CD8-positive, alpha-beta memory T cell (primary cell): ENCODE measurements at regions not wholly inside any gene's neighbourhood (a gene's known extent, or its start where the extent isn't known, plus 50 kb on each side); places are given as distances from the start of the nearest gene placed in this dataset.

Experiments used
- CTCF ChIA-PET: fragments of 350-600 bp; sonication (Branson Sonifier 250); formaldehyde crosslinking; loops from one replicate; lab custom pipeline; 2021; ENCODE audit warnings: antibody characterized with exemption; lab: Charles Lee
- POLR2A ChIA-PET: fragments of 350-600 bp; sonication (Branson Sonifier 250); formaldehyde crosslinking; loops from one replicate; lab custom pipeline; 2021; ENCODE audit warnings: antibody characterized with exemption; lab: Charles Lee
- DNase-seq, 5 donors: peaks; one replicate each; pipeline versions ENCODE4 v3.0.0 to v3.0.0-alpha.2; 2020 to 2022; ENCODE audit warnings: mixed read lengths in 1 of 5
- H3K27ac ChIP-seq: one replicate; pipeline ENCODE4 v1.7.0; 2013; ENCODE audit warnings: low read depth, mild to moderate bottlenecking, low read length, moderate library complexity
- H3K27me3 ChIP-seq: 2 replicates; pipeline ENCODE4 v1.7.0; 2013; ENCODE audit warnings: low read length, mild to moderate bottlenecking; ENCODE audit not compliant: insufficient read depth, poor library complexity, severe bottlenecking
- H3K36me3 ChIP-seq: 2 replicates; pipeline ENCODE4 v1.7.0; 2013; ENCODE audit warnings: mild to moderate bottlenecking, low read length, moderate library complexity; ENCODE audit not compliant: insufficient read depth
- H3K4me1 ChIP-seq: 2 replicates; pipeline ENCODE4 v1.7.0; 2013; ENCODE audit warnings: mild to moderate bottlenecking, low read length, moderate library complexity; ENCODE audit not compliant: insufficient read depth
- H3K4me3 ChIP-seq: 2 replicates; pipeline ENCODE4 v1.7.0; 2013; ENCODE audit warnings: mild to moderate bottlenecking, low read length
- H3K9me3 ChIP-seq: 2 replicates; pipeline ENCODE4 v1.7.0; 2013; ENCODE audit warnings: mild to moderate bottlenecking, low read length
- H3K27ac Mint-ChIP-seq, 8 donors: one replicate each; pipeline ENCODE4 v1.8.0; 2020 to 2021; ENCODE audit warnings: mixed read lengths in 8 of 8, mild to moderate bottlenecking in 6 of 8, inconsistent platforms in 3 of 8, moderate library complexity in 3 of 8
- H3K27me3 Mint-ChIP-seq, 2 donors: one replicate each; pipeline ENCODE4 v1.8.0; 2020 to 2021; ENCODE audit warnings: mixed read lengths in 2 of 2, mild to moderate bottlenecking in 1 of 2, moderate library complexity in 1 of 2
- H3K36me3 Mint-ChIP-seq, 3 donors: one replicate each; pipeline ENCODE4 v1.8.0; 2020 to 2021; ENCODE audit warnings: mixed read lengths in 3 of 3, inconsistent platforms in 1 of 3, mild to moderate bottlenecking in 1 of 3
- H3K4me1 Mint-ChIP-seq, 3 donors: one replicate each; pipeline ENCODE4 v1.8.0; 2020 to 2021; ENCODE audit warnings: mixed read lengths in 3 of 3, inconsistent platforms in 1 of 3, mild to moderate bottlenecking in 1 of 3
- H3K4me3 Mint-ChIP-seq, 7 donors: one replicate each; pipeline ENCODE4 v1.8.0; 2020 to 2021; ENCODE audit warnings: mixed read lengths in 7 of 7, mild to moderate bottlenecking in 6 of 7, moderate library complexity in 4 of 7, inconsistent platforms in 2 of 7
- H3K9me3 Mint-ChIP-seq, 5 donors: one replicate each; pipeline ENCODE4 v1.8.0; 2020 to 2022; ENCODE audit warnings: mixed read lengths in 5 of 5, mild to moderate bottlenecking in 3 of 5, moderate library complexity in 2 of 5, inconsistent platforms in 1 of 5

DNA sequence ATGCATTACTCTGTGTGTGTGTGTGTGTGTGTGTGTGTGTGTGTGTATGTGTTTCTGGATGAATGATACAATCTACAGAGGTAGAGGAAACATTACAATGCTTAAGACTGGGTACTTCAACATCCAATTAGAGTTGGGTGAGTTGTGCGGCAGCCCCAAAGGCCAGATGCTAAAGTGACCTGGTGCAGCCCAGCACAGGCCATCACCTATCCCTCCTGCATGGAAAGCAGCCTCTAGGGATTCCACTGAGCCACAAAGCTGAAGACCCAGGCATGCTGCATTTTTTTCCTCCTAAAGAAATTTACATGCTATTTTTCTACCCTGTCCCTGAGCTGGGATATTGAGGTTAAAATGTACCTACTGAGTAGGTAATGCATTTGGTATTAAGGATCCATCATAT is 79.1 kb upstream of the ETAA1 start:
- Histone ChIP-seq H3K4me3 (no peak overlapping the region), H3K9me3 (no peaks in the 10 kb centered on the region), H3K4me1 (no peaks in the 10 kb centered on the region), H3K36me3 (no peaks in the 10 kb centered on the region), H3K27me3 (no peaks in the 10 kb centered on the region), H3K27ac (no peak overlapping the region)
- ChIA-PET POLR2A (no interaction called here), CTCF (no interaction called here)
- Mint-ChIP-seq H3K27ac (no peak overlapping the region), H3K4me1 (peaks cover 0 to 3% (median 0%) of the 10 kb centered on the region in 3 donors), H3K36me3 (no peaks in the 10 kb centered on the region), H3K4me3 (no peak overlapping the region), H3K27me3 (peaks cover 0 to 3% of the 10 kb centered on the region in 2 donors), H3K9me3 (no peaks in the 10 kb centered on the region)
- no peak for DNase-seq

DNA sequence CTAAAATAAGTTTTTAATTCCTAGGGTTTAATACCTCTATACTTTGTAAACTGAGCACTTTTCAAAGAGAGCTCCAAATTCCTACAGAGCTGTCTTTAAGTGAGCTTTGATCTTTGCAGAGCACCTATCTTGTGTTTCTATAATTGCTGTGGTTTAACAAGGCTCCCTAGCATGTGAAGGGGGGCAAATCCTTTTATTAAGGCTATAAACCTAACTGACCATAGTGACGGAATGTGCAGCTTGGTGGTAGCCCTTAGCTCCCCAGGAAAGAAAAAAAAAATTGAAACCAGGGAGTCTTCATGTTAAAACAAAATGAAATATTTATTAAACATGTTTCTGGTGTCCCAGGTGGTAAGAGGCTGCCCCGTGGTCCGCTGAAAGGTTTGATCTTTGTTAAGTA is 78.6 kb upstream of the ETAA1 start:
- no peak overlapping the region for H3K27ac Mint-ChIP-seq
- Histone ChIP-seq H3K36me3 (no peaks in the 10 kb centered on the region), H3K9me3 (no peaks in the 10 kb centered on the region), H3K27me3 (no peaks in the 10 kb centered on the region), H3K27ac (no peak overlapping the region), H3K4me1 (no peaks in the 10 kb centered on the region), H3K4me3 (no peak overlapping the region)
- no peaks in the 10 kb centered on the region for H3K36me3 Mint-ChIP-seq
- H3K27me3 Mint-ChIP-seq, result peaks cover 0 to 3% of the 10 kb centered on the region in 2 donors
- DNase-seq, result no peak
- no peak overlapping the region for H3K4me3 Mint-ChIP-seq
- no peaks in the 10 kb centered on the region for H3K9me3 Mint-ChIP-seq
- H3K4me1 Mint-ChIP-seq, result peaks cover 0 to 3% (median 0%) of the 10 kb centered on the region in 3 donors
- POLR2A ChIA-PET, result no interaction called here
- CTCF ChIA-PET, result no interaction called here

DNA sequence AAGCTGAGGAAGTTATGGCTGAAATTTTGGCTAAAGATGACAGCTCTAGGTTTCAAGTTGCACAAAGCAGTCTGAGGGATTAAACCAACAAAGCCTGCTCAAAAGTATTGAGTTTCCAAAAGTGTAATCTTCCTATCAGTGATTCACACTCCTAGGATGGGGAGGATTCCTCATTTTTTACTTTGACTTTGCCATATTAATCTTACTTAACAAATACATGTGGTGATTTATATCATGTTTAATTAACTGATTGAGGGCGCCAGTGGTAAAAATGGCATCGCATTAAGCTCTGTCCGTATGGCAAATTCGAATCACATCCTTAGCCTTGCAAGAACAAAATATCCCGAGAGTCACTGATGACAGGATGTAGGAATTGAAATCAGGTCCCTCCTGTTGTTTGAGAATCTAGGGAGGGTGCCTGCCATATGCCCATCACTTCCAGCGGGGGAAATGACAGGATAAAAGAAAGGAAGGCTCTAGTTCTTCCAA is 78.1 kb upstream of the ETAA1 start:
- ChIA-PET POLR2A (no interaction called here), CTCF (no interaction called here)
- no peak overlapping the region for H3K27ac ChIP-seq
- Mint-ChIP-seq H3K36me3 (no peaks in the 10 kb centered on the region), H3K9me3 (no peaks in the 10 kb centered on the region), H3K4me1 (peaks cover 0 to 3% (median 0%) of the 10 kb centered on the region in 3 donors), H3K4me3 (no peak overlapping the region), H3K27me3 (peaks cover 0 to 3% of the 10 kb centered on the region in 2 donors), H3K27ac (no peak overlapping the region)
- DNase-seq, result no peak
- no peaks in the 10 kb centered on the region for H3K4me1 ChIP-seq
- H3K4me3 ChIP-seq, result no peak overlapping the region
- no peaks in the 10 kb centered on the region for H3K9me3 ChIP-seq
- no peaks in the 10 kb centered on the region for H3K36me3 ChIP-seq
- no peaks in the 10 kb centered on the region for H3K27me3 ChIP-seq

DNA sequence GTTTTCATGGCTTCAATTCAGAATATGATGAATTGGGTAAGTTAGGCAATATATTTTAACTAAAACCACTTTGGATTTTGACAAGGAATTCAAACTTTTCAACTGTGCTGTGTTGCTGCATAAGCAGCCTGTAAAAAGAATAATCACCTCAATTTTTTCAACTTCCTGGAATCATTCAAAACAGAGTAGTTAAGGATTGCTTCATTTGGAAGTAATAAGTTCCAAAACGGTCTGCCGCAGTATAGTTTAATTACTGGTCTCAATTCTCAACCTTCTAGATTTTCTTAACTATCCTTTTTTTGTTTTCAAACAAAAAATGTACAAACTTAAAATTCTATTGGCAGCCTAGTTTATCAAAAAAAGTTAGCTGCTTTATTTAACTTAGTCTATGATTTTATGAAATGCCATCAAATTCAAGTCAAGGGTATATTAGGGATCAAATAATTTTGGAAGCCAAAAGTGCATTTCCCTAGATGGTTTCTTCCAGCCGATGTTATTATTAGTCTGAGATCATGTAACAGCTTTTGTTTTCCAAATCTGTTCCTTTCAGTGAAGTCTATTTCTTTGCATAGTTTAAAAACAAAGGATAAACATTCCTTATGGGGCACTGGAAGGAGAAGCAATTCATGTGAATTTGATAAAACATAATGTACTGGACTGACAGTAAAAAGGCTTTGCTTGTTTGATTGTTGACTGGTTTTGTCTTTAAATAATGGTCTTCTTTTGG is 76.1 kb upstream of the ETAA1 start:
- ChIA-PET CTCF (no interaction called here), POLR2A (no interaction called here)
- Histone ChIP-seq H3K27ac (no peak overlapping the region), H3K4me3 (no peak overlapping the region), H3K9me3 (no peaks in the 10 kb centered on the region), H3K27me3 (no peaks in the 10 kb centered on the region), H3K4me1 (no peaks in the 10 kb centered on the region), H3K36me3 (no peaks in the 10 kb centered on the region)
- Mint-ChIP-seq H3K27me3 (no peaks in the 10 kb centered on the region), H3K36me3 (no peaks in the 10 kb centered on the region), H3K9me3 (no peaks in the 10 kb centered on the region), H3K27ac (no peak overlapping the region), H3K4me1 (peaks cover 0 to 3% (median 0%) of the 10 kb centered on the region in 3 donors), H3K4me3 (no peak overlapping the region)
- DNase-seq, result no peak

DNA sequence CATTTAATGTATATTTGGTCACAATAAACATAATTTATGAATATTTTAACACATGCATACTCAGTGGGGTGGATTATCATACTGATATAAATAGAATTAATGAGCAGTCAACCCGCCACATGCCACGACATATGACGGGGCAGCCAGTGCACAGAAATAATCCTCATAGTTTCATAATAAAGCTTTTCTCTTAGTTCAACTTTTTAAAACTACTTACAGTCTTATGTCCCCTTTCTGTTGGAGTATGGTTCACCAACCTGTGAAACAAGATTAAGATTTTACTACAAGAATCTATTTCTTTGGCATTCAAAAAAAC is 75.6 kb upstream of the ETAA1 start:
- peaks cover 0 to under 1% of the 10 kb centered on the region in 2 donors for H3K27me3 Mint-ChIP-seq
- no peak overlapping the region for H3K27ac ChIP-seq

DNA sequence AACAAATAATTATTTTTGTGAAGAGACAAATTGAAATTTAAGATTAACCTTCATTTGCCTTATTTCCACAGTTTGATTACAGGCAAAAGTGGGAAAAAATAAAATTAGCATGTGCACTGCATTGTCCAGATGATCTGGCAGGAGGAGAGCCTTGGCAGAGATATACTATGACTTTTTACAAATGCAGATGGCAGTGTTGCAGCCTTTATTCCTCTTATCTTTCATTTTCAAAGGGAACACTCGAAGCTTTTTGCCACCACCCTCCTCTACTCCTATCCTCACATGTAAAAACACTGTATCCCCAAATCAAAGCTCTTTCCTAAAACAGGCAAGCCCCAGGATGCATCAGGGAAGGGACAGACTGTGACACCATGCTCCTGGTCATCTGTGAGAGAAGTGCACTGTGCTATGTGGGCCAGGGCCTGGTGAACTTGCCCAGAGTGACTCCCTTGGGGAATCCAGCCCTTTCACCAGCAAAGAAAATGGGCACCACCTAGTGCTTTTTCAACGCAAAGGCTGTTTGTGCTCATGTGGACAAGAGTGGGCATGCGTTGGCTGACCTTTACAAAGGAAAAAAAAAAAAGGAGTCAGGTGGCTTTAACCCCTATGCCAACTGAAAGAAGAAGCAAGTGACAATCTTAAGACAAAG is 74.7 kb upstream of the ETAA1 start:
- no peaks in the 10 kb centered on the region for H3K9me3 Mint-ChIP-seq
- H3K27me3 Mint-ChIP-seq, result peaks cover 0 to 10% of the 10 kb centered on the region in 2 donors
- H3K36me3 Mint-ChIP-seq, result no peaks in the 10 kb centered on the region
- DNase-seq, result no peak
- peaks cover 0 to 3% (median 0%) of the 10 kb centered on the region in 3 donors for H3K4me1 Mint-ChIP-seq
- Histone ChIP-seq H3K36me3 (no peaks in the 10 kb centered on the region), H3K27ac (no peak overlapping the region), H3K9me3 (no peaks in the 10 kb centered on the region), H3K4me3 (no peak overlapping the region), H3K27me3 (no peaks in the 10 kb centered on the region), H3K4me1 (no peaks in the 10 kb centered on the region)
- ChIA-PET POLR2A (no interaction called here), CTCF (no interaction called here)
- H3K27ac Mint-ChIP-seq, result no peak overlapping the region
- no peak overlapping the region for H3K4me3 Mint-ChIP-seq

More for the DNA sequence above, 75.6 kb upstream of the ETAA1 start:
- H3K4me3 ChIP-seq, result no peak overlapping the region
- ChIA-PET POLR2A (no interaction called here), CTCF (no interaction called here)
- no peaks in the 10 kb centered on the region for H3K9me3 ChIP-seq
- no peaks in the 10 kb centered on the region for H3K9me3 Mint-ChIP-seq
- no peaks in the 10 kb centered on the region for H3K4me1 ChIP-seq
- no peak for DNase-seq
- H3K27me3 ChIP-seq, result no peaks in the 10 kb centered on the region
- peaks cover 0 to 3% (median 0%) of the 10 kb centered on the region in 3 donors for H3K4me1 Mint-ChIP-seq
- H3K27ac Mint-ChIP-seq, result no peak overlapping the region
- H3K36me3 ChIP-seq, result no peaks in the 10 kb centered on the region
- no peak overlapping the region for H3K4me3 Mint-ChIP-seq
- H3K36me3 Mint-ChIP-seq, result no peaks in the 10 kb centered on the region

DNA sequence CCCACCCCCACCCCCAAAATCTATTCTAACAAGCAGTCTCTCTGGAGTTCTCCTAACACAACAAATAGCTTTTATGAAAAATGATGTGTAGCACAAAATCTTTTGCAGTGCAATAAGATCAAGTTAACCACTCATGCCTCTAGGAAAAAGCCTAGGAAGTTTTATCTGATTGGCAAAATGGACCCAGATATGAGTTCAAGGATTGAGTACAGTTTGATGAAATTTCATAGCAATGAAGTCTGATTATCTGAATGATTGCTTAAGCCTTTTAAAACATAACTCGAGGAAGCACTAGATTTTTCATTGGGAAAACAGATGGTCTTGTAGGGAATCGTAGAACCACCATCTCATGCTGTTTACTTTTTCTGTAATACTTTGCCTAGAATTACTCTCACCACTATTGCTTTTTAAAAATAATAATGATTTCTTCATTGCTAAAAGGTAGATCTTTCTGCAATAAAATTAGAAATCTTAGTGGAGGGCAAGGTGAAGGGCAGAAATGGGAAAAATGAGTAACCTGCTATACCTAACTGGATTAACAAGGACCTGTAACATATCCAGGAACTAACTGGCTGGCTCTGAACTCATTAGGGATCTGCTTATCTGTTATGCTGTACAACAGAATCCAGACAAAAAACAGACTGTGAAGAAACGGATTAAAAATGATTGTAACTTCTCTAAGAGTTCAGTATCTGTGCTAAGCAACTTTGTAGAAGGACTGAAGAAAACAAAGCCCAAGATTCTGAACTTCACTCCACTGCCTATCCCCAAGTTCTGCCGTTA is 73.7 kb upstream of the ETAA1 start:
- H3K27ac Mint-ChIP-seq, result no peak overlapping the region
- no peak for DNase-seq
- H3K36me3 Mint-ChIP-seq, result no peaks in the 10 kb centered on the region
- no peaks in the 10 kb centered on the region for H3K9me3 Mint-ChIP-seq
- H3K4me1 Mint-ChIP-seq, result peaks cover 0 to 3% (median 0%) of the 10 kb centered on the region in 3 donors
- Histone ChIP-seq H3K4me3 (no peak overlapping the region), H3K36me3 (no peaks in the 10 kb centered on the region), H3K27ac (no peak overlapping the region), H3K27me3 (no peaks in the 10 kb centered on the region), H3K4me1 (no peaks in the 10 kb centered on the region), H3K9me3 (no peaks in the 10 kb centered on the region)
- CTCF ChIA-PET, result no interaction called here
- H3K27me3 Mint-ChIP-seq, result peaks cover 0 to 10% of the 10 kb centered on the region in 2 donors
- H3K4me3 Mint-ChIP-seq, result no peak overlapping the region
- POLR2A ChIA-PET, result no interaction called here

DNA sequence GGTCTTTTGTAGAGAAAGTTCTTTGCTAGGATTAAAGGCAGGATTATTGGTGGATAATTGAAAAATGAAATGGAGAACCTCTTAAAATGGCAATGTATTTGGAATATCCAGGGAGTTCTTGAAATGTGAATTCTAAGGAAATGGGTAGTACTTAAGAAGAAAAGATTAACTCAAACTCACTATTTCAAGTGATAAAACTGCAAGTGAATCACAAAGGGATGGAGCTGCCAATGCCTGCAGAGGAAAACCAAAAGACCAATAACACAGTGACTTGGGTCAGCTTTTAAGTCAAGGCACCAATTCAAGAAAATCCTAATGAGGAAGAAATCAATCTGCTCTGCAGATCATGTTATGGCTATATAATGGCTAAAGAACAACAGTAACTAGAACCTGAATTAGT is 67.6 kb upstream of the ETAA1 start:
- Mint-ChIP-seq H3K36me3 (no peaks in the 10 kb centered on the region), H3K27ac (no peak overlapping the region), H3K9me3 (peaks cover 0 to 2% (median 0%) of the 10 kb centered on the region in 5 donors), H3K4me1 (no peaks in the 10 kb centered on the region), H3K27me3 (peaks cover 8 to 19% of the 10 kb centered on the region in 2 donors), H3K4me3 (no peak overlapping the region)
- CTCF ChIA-PET, result no interaction called here
- Histone ChIP-seq H3K27ac (no peak overlapping the region), H3K4me1 (no peaks in the 10 kb centered on the region), H3K27me3 (no peaks in the 10 kb centered on the region), H3K4me3 (no peak overlapping the region), H3K36me3 (no peaks in the 10 kb centered on the region), H3K9me3 (no peaks in the 10 kb centered on the region)
- no peak for DNase-seq
- POLR2A ChIA-PET, result no interaction called here
